HuH-7 (cell line): ENCODE measurements at regions not wholly inside any gene's neighbourhood (a gene's known extent, or its start where the extent isn't known, plus 50 kb on each side); places are given as distances from the start of the nearest gene placed in this dataset.
"Not testable (repeated sequence)": the region's sequence is repeated elsewhere in the genome, so short reads cannot be mapped to it uniquely, and the experiment has no call there.

Experiments
- DNase-seq: peaks from one replicate; pipeline ENCODE4 v3.0.0; 2011; ENCODE audit warnings: low spot score

- DNase-seq = no peak
Observed at GRCh38 chr11:109680127-109680526, 258.1 kb downstream of the C11orf87 start.

DNA sequence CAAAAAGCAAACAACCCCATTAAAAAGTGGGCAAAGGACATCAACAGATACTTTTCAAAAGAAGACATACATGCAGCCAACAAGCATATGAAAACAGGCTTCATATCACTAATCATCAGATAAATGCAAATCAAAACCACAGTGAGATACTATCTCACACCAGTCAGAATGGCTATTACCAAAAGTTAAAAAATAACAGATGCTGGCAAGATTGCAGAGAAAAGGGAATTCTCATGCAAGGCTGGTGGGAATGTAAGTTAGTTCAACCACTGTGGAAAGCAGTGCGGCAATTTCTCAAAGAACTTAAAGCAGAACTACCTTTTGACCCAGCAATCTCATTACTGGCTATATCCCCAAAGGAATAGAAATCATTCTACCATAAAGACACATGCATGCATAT is 260.8 kb downstream of the C11orf87 start:
- DNase-seq = not testable (repeated sequence)

DNA sequence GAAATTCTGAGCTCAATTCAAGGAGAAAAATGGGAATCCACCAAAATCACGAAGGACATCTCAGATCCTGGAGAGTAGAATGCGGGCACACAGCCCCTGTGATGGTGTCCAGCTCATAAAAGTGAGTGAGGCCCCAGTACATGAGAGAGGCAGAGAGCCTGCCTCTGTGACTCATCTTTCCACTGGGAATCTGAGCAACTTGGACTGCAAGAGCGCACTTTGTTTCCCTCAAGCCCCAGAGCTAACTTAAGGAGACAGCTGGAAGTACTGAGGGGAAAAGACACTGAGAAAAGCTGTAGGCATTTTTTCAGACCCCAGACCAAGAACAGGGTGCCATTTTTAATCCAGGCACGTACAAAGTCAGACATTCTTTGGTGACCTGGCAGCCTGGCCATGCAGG is 273.7 kb downstream of the C11orf87 start:
- DNase-seq = no peak

GRCh38 chr11:109696191-109696897 is 274.4 kb downstream of the C11orf87 start:
- DNase-seq = no peak

DNA sequence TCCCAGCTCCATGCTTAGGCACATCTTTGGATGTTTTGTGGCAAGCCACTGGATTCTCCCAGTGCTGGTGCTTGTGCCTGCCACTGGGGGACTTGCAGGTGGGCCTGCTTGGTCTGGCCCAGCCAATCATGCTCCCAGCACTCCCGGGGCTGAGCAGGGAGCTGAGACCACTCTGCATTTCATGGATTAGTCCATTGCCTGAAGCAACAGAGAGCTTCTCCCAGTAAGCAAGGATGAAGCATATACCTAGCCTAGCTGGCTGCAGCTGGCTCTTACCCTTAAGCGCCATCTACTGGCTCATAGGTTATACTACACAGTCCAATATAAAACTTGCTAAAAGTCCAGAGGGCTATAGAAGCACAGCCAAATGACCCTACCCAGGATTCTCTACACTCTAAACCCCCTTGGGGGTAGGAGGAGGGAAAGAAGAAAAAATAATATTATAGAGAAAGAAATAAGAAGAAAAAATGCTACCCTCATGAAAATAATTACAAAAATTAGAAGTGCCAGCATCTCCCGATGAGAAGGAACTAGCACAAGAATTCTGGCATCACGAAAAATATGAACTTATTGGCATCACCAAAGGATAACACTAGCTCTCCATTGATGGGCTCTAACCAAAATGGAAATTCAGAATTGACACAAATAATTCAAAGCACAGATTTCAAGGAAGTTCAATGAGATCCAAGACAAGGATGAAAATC is 275.3 kb downstream of the C11orf87 start:
- peak; percentile 5 for DNase-seq

DNA sequence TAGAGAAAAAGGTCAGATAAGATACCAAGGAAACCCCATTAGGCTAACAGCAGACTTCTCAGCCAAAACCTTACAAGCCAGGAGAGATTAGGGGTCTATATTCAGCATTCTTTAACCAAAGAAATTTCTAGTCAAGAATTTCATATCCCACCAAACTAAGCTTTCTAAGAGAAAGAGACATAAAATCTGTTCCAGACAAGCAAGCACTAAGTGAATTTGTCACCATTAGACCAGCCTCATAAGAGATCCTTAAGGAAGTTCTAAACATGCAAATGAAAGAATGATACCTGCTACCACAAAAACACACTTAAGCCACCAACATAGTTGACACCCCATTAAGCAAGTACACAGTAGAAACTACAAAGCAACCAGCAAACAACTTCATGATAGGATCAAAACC is 276.2 kb downstream of the C11orf87 start:
- no peak for DNase-seq

DNA sequence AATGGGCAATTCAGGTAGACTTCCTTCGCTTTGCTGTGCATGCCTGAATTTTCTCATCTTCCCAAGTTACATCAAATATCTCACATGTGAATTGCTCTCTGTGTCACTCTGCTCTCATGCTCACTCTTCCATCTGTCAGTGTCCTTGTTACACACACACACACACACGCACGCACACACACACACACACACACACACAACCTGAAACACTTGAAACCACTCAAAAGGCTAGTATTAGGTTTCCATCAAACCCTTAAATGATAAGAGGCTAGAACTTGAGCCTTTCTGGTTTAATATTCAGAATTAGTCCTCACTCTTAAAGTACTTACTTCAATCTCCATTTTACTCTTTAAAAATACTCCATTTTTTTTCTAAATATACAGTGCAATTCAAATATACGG is 282.4 kb downstream of the C11orf87 start:
- DNase-seq = no peak

GRCh38 chr11:109706945-109707344 is 285.0 kb downstream of the C11orf87 start:
- DNase-seq = no peak

DNA sequence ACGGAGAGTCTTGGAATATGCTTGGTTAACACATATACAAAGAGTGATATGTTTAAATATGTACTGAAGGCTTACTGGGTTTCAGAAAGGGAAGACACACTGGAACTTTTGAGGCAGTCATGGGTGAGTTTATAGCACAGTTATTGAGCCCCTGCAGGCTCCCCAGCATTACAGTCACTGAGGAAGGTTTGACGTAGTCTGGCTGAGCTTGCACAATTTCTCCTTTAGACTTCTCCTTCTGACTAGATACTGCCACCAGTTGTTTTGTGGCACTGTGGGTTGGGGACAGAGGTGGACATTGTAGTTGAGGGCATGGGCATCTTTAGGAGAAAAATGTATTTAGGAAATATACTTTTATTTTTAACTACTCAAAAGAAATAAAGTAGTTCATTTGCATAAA is 285.4 kb downstream of the C11orf87 start:
- no peak for DNase-seq

DNA sequence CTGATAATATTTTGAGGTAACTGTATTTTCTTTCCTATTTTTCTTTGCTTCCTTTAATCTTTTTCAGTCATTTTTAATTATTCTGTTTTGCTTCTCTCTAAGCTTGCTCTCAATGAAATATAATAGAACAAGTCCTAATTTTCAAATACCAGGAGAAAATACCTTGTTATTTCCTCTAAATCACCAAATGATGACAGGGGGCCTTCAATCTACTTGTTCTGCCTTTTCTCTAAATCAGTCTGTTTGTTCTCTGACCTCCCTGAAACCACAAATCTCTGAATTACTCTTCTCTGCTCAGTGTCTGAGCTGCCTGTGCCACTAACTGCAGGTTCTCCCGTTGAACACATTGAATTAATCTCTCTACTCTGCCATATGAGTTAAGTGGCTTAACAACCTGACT is 286.2 kb downstream of the C11orf87 start:
- no peak for DNase-seq

DNA sequence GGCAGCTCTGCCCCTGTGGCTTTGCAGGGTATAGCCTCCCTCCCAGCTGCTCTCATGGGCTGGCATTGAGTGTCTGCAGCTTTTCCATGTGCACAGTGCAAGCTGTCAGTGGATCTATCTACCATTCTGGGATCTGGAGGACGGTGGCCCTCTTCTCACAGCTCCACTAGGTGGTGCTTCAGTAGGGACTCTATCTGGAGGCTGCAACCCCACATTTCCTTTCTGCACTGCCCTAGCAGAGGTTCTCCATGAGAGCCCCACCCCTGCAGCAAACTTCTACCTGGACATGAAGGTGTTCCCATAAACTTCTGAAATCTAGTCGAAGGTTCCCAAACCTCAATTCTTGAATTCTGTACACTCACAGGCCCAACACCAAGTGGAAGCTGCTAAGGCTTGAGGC is 292.5 kb downstream of the C11orf87 start:
- not testable (repeated sequence) for DNase-seq

GRCh38 chr11:109715424-109715823 is 293.4 kb downstream of the C11orf87 start:
- DNase-seq = not testable (repeated sequence)

DNA sequence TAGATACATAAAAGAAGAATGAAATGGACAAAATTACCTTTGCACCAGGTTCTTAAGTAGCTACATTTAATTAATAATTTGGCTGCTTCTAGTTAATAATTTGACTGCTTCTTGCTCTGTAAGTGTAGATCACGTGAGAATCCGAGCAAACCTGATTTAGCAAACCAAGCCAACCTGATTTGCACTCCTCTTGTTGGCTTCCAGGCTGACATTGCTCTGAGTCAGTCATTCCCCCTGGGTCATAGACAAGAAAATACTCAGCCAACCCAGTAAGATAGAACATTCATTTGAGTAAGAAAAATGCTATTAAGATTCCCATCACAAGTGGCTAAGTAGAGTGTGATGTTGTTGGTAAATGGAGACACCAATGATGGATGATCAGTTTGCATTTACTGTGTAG is 304.1 kb downstream of the C11orf87 start:
- DNase-seq = no peak

- peak; percentile 1 for DNase-seq
Observed at GRCh38 chr11:109728056-109728455, 306.1 kb downstream of the C11orf87 start.

- no peak for DNase-seq
Observed at GRCh38 chr11:109729761-109730160, 307.8 kb downstream of the C11orf87 start.

DNA sequence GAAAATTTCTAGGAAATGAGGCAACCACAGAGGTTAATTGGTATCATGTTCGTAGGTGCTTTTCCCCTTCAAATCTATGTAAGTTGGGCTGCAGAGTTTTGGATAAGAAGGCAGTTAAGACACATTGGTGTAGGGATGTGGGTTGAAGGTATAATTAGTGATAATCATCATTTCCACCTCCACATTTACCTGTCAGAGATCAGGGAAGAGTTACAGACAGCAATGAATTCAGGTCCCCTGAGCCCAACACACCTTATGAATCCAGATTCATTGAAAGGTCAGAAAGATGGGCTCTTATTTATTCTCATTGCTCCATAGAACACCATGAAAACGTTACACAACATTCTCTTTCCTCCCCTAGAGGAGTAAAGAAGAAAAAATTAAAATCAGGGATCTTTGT is 308.7 kb downstream of the C11orf87 start:
- DNase-seq = no peak

- DNase-seq = no peak
Observed at GRCh38 chr11:109731451-109731850, 309.5 kb downstream of the C11orf87 start.

DNA sequence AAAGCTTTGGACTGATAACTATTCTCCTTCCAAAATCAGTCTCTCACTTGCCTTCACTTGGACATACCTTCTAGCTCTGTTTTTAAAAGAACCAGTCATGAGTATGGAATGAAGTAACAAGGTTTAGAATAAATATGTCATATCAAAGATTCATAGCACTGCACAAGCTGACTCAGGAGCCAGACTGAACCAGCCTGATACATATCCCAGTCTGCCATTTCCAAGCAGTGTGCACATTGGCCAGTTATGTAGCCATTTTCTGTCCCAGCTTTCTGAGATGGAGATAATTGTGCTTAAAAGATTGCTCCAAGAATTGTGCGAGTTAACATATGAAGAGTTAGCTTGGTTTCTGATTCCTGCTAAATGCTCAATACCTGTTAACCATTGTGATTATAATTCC is 311.3 kb downstream of the C11orf87 start:
- DNase-seq = no peak

DNA sequence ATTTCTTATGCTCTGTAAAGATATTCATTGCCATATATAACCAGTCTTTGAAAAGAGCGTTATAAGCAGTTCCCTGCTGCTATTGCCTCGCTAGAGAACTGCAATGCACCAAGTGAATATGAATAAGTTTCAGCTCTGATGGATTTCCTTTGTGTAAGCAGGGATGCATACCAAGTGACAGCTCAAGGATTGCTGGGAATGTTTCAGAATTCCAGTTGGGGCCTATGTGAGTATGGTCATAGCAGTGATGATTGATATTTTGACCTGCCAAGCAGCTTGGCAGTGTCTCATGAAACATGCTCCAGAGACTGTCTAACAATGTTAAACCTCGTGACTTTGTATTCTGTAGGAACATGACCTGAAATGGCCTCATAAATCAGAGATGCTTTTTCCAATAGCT is 312.6 kb downstream of the C11orf87 start:
- DNase-seq = no peak

DNA sequence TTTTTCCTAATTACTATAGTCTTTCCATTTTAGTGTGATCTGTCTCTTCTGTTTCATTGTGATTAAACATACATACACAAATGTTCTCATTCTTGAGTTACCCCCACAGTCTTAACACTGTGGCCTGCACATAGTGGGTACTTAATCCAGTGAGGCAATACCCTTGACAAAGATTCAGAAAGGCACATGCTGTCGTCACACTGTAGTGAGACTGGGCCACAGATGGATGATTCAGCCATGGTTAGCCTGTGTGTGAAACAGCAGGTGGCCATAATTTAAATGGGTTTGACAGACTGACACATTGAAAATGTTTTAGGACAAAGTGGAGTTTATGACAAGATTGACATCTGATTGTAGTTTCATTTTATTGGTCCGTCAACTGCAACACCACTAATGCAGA is 313.1 kb downstream of the C11orf87 start:
- no peak for DNase-seq

- no peak for DNase-seq
Observed at GRCh38 chr11:109739379-109739778, 317.4 kb downstream of the C11orf87 start.

DNA sequence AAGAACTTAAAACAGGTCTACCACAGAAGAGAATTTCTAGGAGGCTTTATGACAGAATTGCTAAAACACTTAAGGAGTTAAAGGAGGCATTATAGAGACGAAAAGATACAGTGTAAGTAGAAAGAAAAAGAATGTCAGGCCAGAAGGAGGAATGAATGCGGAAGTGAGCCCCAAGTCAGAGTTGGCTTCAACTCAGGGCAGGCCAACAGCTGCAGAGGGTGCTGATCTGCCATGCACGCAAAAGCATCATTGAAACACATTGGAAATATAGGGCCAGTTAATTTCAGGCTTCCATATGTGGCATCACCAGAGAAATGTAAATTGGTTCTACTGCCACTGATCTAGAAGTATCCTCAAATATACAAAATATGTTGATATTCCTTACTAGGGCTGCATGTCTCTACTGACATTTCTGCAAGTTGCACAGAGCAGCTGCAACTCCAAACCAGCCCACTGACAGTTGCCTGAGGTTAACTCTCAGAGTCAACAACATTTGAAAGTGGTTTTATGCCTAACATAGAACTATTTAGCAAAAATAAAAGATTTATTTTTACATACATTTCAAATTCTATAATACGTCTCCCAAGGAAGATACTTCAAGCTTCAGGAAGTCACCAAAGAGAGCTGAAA is 324.1 kb downstream of the C11orf87 start:
- DNase-seq = no peak

GRCh38 chr11:109747839-109748238 is 325.8 kb downstream of the C11orf87 start:
- DNase-seq = no peak
